HEK293T (cell line): ENCODE measurements at regions not wholly inside any gene's neighbourhood (a gene's known extent, or its start where the extent isn't known, plus 50 kb on each side); places are given as distances from the start of the nearest gene placed in this dataset.

Source experiments
- CTCF ChIA-PET: fragments of 350-600 bp; formaldehyde crosslinking; extraction: SDS; loops from one replicate; lab custom pipeline; 2021; ENCODE audit warnings: antibody characterized with exemption, inconsistent platforms; lab: Yijun Ruan, JAX
- POLR2A ChIA-PET: fragments of 350-600 bp; formaldehyde crosslinking; extraction: SDS; loops from one replicate; lab custom pipeline; 2020; ENCODE audit warnings: antibody characterized with exemption, inconsistent platforms; lab: Yijun Ruan, JAX
- DNase-seq: peaks from one replicate; pipeline ENCODE4 v3.0.0; 2012; ENCODE audit warnings: mixed read lengths; ENCODE audit errors: extremely low spot score
- ARNT ChIP-seq: fragments of 450-650 bp; IDR thresholded peaks from 2 replicates; pipeline ENCODE4 v1.6.1; 2017; ENCODE audit warnings: mild to moderate bottlenecking
- BHLHE40 ChIP-seq: fragments of 450-650 bp; IDR thresholded peaks from 2 replicates; pipeline ENCODE4 v1.6.1; 2016; ENCODE audit warnings: mild to moderate bottlenecking, moderate library complexity, borderline replicate concordance
- CTBP1 ChIP-seq: fragments of 450-650 bp; IDR thresholded peaks from 2 replicates; pipeline ENCODE4 v1.6.1; 2016; ENCODE audit warnings: borderline replicate concordance
- ELF4 ChIP-seq: fragments of 450-650 bp; IDR thresholded peaks from 2 replicates; pipeline ENCODE4 v1.6.1; 2017; ENCODE audit warnings: antibody characterized with exemption
- FOXA1 ChIP-seq: fragments of 450-650 bp; IDR thresholded peaks from 2 replicates; pipeline ENCODE4 v1.6.1; 2016; ENCODE audit warnings: mild to moderate bottlenecking
- FOXK2 ChIP-seq: fragments of 450-650 bp; IDR thresholded peaks from 2 replicates; pipeline ENCODE4 v1.6.1; 2016; ENCODE audit warnings: mild to moderate bottlenecking
- FOXM1 ChIP-seq: fragments of 450-650 bp; IDR thresholded peaks from 2 replicates; pipeline ENCODE4 v1.6.1; 2017; ENCODE audit warnings: mild to moderate bottlenecking, borderline replicate concordance
- HDGF ChIP-seq: fragments of 450-650 bp; IDR thresholded peaks from 2 replicates; pipeline ENCODE4 v1.6.1; 2017; ENCODE audit warnings: antibody characterized with exemption, borderline replicate concordance
- L3MBTL2 ChIP-seq: fragments of 450-650 bp; conservative IDR thresholded peaks from 2 replicates; pipeline ENCODE4 v1.6.1; 2016; ENCODE audit warnings: mild to moderate bottlenecking
- LEF1 ChIP-seq: fragments of 450-650 bp; IDR thresholded peaks from 2 replicates; pipeline ENCODE4 v1.6.1; 2017; ENCODE audit warnings: mild to moderate bottlenecking, borderline replicate concordance
- NFRKB ChIP-seq: fragments of 450-650 bp; IDR thresholded peaks from 2 replicates; pipeline ENCODE4 v1.6.1; 2016; ENCODE audit warnings: mild to moderate bottlenecking, moderate library complexity
- SP1 ChIP-seq: fragments of 450-650 bp; IDR thresholded peaks from 2 replicates; pipeline ENCODE4 v1.6.1; 2017
- SUZ12 ChIP-seq: fragments of 450-650 bp; IDR thresholded peaks from 2 replicates; pipeline ENCODE4 v1.6.1; 2016; ENCODE audit warnings: mild to moderate bottlenecking
- TARDBP ChIP-seq: fragments of 450-650 bp; IDR thresholded peaks from 2 replicates; pipeline ENCODE4 v1.6.1; 2016
- ZNF384 ChIP-seq: fragments of 450-650 bp; IDR thresholded peaks from 2 replicates; pipeline ENCODE4 v1.6.1; 2016
- TF ChIP-seq, protein P1 (sequence below): fragments of 450-650 bp; IDR thresholded peaks from 2 replicates; pipeline ENCODE4 v1.6.1; 2016

DNA sequence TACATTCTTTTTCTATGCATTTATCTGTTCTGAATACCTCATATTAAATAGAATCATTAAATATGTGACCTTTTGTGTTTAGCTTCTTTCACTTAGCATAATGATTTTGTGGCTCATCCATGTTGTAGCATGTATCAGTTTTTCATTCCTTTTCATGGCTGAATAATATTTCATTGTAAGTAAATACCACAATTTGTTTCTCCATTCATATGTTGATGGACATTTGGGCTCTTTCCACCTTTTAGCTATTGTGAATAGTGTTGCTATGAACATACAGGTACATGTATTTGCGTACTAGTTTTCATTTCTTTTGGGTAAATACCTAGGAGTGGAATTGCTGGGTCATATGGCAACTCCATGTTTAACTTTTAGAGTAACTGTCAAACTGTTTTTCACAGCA, 85.1 kb downstream of the GNL3L start:
- DNase-seq, result no peak
- POLR2A ChIA-PET, result no interaction called here
- CTCF ChIA-PET, result no interaction called here
- no peak for TF ChIP-seq TARDBP
- no peak for TF ChIP-seq SP1
- TF ChIP-seq HDGF, result no peak
- no peak for TF ChIP-seq FOXK2
- TF ChIP-seq, protein P1, sequence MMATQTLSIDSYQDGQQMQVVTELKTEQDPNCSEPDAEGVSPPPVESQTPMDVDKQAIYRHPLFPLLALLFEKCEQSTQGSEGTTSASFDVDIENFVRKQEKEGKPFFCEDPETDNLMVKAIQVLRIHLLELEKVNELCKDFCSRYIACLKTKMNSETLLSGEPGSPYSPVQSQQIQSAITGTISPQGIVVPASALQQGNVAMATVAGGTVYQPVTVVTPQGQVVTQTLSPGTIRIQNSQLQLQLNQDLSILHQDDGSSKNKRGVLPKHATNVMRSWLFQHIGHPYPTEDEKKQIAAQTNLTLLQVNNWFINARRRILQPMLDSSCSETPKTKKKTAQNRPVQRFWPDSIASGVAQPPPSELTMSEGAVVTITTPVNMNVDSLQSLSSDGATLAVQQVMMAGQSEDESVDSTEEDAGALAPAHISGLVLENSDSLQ, result no peak
- TF ChIP-seq LEF1, result no peak
- TF ChIP-seq SUZ12, result no peak
- no peak for TF ChIP-seq ARNT
- TF ChIP-seq ZNF384, result no peak
- TF ChIP-seq FOXM1, result no peak
- no peak for TF ChIP-seq ELF4
- no peak for TF ChIP-seq FOXA1
- TF ChIP-seq CTBP1, result no peak
- TF ChIP-seq L3MBTL2, result no peak
- no peak for TF ChIP-seq NFRKB
- no peak for TF ChIP-seq BHLHE40

DNA sequence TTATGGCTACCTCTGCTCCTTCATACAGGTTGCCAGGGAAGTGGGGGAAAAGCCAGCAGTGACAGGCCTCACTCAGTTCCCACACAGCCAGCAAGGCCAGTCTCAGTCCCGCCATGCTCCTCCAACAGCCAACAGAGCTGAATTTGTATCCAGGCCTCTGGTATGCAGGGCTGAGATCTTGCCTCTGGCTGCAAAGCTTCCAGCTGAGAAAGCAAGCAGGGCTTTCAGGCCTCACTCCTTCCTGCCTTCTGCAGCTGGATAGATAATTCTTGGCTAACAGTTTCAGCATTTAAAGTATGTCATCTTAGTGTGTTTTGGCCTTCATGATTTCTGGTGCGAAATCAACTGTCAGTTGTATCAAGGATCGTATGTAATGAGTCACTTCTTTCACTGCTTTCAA, 103.6 kb downstream of the GNL3L start:
- ChIA-PET CTCF (no interaction called here), POLR2A (no interaction called here)
- TF ChIP-seq CTBP1 (no peak), SUZ12 (no peak), ARNT (no peak), NFRKB (no peak), FOXK2 (no peak), BHLHE40 (no peak), FOXM1 (no peak), ZNF384 (no peak), LEF1 (no peak), L3MBTL2 (no peak), HDGF (no peak), ELF4 (no peak)
- TF ChIP-seq, protein P1, result no peak
- no peak for DNase-seq

GRCh38 chrX:54639018-54639345, 109.0 kb downstream of the GNL3L start:
- DNase-seq, result no peak
- TF ChIP-seq SUZ12, result no peak
- TF ChIP-seq SP1, result no peak
- TF ChIP-seq ZNF384, result no peak
- TF ChIP-seq L3MBTL2, result no peak
- no peak for TF ChIP-seq FOXM1
- ChIA-PET CTCF (interaction anchor here (0.6 to 1.4 kb wide), 4 partner anchors 13 to 403 kb away, joined by 4 to 6 read pairs (median 4); no protein-coding TSS in a partner anchor), POLR2A (interaction anchor here (0.6 to 2.7 kb wide), 15 partner anchors 10 to 361 kb away, joined by 3 to 34 read pairs (median 4); partner anchors contain the start of genes APEX2, GNL3L and MAGED2)

- ChIA-PET CTCF (interaction anchor here (0.5 to 1.4 kb wide), 5 partner anchors 12 to 403 kb away, joined by 3 to 6 read pairs (median 4); no protein-coding TSS in a partner anchor), POLR2A (interaction anchor here (0.6 to 2.7 kb wide), 23 partner anchors 9 to 458 kb away, joined by 3 to 34 read pairs (median 3); partner anchors contain the start of genes APEX2, GNL3L, MAGED2 and TRO)
- DNase-seq, result peak; percentile 83
- TF ChIP-seq L3MBTL2 (peak; percentile 52), FOXM1 (no peak)
Observed at GRCh38 chrX:54639346-54640102, 109.5 kb downstream of the GNL3L start.

GRCh38 chrX:54640103-54640690, 110.2 kb downstream of the GNL3L start:
- TF ChIP-seq NFRKB, result no peak
- TF ChIP-seq, protein P1, result peak; percentile 31; the same call in 1 of the 2 replicates
- DNase-seq, result no peak
- ChIA-PET POLR2A (interaction anchor here (0.7 to 2.7 kb wide), 21 partner anchors 9 to 470 kb away, joined by 3 to 34 read pairs (median 3); partner anchors contain the start of genes APEX2, GNL3L, MAGED2 and TRO), CTCF (interaction anchor here (1.0 to 1.4 kb wide), 3 partner anchors 11 to 146 kb away, joined by 4 to 6 read pairs (median 4); no protein-coding TSS in a partner anchor)

DNA sequence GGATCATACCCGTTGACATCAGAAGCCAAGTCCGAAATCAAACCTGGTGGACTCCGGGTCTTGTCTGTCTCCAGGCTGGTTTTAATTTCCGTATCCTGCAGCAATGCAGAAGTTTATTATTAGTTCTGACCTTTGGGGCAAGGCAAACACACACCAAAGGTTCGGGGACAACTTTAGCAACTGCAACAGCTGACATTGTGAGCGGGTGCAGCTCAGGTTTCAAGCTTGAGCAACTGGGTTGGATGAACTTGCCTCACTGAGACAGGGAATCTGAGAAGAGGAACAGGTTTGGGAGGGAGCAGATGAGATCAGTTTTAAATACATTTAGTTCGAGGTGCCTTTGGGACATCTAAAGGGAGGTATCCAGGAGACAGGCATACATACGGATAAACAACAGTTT, 110.7 kb downstream of the GNL3L start:
- CTCF ChIA-PET, result no interaction called here
- TF ChIP-seq FOXA1, result no peak
- TF ChIP-seq TARDBP, result no peak
- TF ChIP-seq SUZ12, result no peak
- no peak for TF ChIP-seq ZNF384
- no peak for TF ChIP-seq CTBP1
- no peak for TF ChIP-seq BHLHE40
- TF ChIP-seq SP1, result no peak
- TF ChIP-seq ELF4, result no peak
- TF ChIP-seq NFRKB, result no peak
- no peak for TF ChIP-seq HDGF
- TF ChIP-seq LEF1, result no peak
- TF ChIP-seq ARNT, result no peak
- no peak for TF ChIP-seq FOXK2
- no peak for TF ChIP-seq L3MBTL2
- TF ChIP-seq FOXM1, result no peak
- POLR2A ChIA-PET, result interaction anchor here (0.7 to 2.7 kb wide), 4 partner anchors 167 to 469 kb away, joined by 3 to 34 read pairs (median 8); partner anchors contain the start of genes APEX2 and MAGED2
- DNase-seq, result no peak
